ENCODE measurements at regions not wholly inside any gene's neighbourhood (a gene's known extent, or its start where the extent isn't known, plus 50 kb on each side); places are given as distances from the start of the nearest gene placed in this dataset.

DNA sequence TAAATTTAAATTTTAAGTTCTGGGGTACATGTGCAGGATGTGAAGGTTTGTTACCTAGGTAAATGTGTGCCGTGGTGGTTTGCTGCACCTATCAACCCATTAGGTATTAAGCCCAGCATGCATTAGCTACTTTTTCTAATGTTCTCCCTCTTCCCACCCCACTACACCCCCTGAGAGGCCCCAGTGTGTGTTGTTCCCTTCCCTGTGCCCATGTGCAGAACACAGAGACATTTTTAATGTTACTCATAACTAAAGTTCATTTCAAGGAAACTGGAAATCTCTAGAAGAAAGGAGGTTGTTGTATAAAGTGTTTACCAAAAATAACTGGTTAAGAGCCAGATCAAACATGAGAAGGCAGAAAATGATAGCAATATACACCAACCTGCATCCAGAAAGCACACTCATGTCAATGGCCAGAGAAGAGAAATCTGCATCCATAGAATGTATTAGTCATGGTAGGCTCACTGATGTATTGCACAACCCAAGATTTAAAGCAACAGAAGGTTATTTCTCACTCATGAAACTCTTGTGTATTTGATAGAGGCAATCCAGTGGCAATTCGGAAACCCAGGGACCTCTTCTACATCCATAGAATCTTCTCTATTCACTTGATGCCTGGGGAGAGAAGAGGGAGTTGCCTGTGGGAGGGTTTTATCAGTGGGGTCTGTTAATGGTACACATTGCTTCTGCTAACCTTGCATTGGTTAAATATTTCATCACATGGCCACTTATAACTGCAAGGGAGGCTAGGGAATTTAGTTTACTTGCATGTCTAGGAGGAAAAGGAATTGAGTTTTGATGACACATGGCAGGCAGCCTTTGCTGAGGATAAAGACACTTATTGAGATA, 321.9 kb upstream of the RASGRP1 start:
- DNase-seq (ENCODE audit: low spot score) = no peak

- DNase-seq (ENCODE audit: low spot score) = no peak
These were observed 324.1 kb upstream of the RASGRP1 start for GRCh38 chr15:38888701-38889221.

GRCh38 chr15:38890194-38890593, 325.6 kb upstream of the RASGRP1 start:
- no peak for DNase-seq (ENCODE audit: low spot score)

- DNase-seq (ENCODE audit: low spot score) = no peak
These were observed 329.3 kb upstream of the RASGRP1 start for GRCh38 chr15:38893925-38894242.

GRCh38 chr15:38894243-38894948, 329.8 kb upstream of the RASGRP1 start:
- DNase-seq (ENCODE audit: low spot score) = no peak

DNA sequence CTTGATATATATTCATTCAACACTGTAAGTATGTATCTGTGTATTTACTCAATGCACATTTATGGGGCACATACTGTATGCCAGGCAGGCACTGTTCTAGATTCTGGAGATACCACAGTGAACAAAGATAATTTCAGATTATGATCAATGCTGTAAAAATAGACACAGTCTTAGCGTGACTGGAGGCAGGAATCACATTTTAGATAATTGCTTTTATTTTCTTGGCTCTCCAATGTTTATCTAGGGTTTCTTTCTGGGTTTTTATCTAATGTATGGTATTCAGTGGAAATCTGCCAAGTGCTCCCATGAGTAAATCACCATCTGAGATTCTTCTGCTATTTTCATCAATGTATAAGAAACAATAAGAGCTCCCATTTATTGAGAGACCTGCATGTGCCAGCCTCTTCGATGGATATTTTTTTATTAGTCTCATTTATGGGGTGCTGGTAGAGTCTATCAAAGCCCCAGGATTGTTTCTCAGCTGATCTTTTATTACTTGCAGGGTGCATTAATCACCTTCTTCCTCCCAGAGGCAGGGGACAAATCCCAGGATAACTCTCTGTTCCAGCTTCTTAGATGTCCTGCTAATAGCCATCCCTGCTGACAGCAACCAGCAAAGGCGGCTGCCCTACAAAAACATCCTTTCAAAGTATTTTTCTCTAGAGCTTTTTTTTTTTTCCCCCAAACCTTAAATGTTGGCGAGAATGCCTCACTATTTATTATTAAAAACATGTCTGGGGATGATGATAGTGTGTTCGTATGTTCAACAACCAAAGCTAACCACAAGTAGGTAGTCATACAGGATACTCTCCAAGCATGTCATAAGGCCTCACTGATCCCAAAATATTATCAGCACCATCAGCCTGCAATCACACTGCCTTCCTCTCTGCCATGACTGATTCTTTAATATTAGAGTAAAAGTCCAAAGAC, 331.0 kb upstream of the RASGRP1 start:
- no peak for DNase-seq (ENCODE audit: low spot score)

- no peak for DNase-seq (ENCODE audit: low spot score)
These were observed 332.0 kb upstream of the RASGRP1 start for GRCh38 chr15:38896647-38897046.

DNA sequence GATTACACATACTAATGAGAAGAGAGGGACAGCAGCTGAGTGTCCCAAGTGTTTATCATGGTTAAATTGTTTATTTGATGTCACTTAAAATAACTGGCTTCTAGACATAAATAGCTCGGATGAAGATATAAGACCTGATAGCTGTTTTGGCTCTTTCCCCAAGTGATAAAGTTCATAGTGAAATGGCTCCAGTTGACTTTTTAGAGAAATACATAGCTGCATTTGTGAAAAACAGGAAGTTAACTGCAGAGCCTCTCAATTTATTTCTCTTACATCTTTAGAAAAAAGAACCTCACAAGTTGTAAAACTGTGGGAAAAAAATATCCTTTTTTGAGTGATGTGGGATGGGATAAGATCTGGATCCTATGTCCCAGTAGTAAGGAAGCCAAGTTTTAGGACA, 332.9 kb upstream of the RASGRP1 start:
- DNase-seq (ENCODE audit: low spot score) = no peak

DNA sequence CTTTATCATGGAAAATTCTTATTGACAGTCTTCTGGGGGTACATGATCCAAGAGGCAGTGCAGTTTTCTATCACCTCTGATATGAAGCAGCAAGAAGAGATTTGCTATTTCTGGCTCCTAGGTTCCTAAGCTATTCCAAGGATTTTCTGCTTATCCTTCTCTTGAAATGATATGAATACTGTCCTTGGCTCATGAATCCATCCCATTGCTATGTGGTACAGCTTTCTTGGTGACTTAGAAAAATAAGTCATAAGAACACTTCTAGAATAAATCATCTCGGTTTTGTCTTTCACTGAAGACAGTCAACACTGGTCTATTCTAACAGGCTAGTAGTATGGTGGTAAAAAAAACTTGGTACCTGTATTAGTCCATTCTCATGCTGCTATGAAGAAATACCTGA, 333.6 kb upstream of the RASGRP1 start:
- DNase-seq (ENCODE audit: low spot score) = no peak

DNA sequence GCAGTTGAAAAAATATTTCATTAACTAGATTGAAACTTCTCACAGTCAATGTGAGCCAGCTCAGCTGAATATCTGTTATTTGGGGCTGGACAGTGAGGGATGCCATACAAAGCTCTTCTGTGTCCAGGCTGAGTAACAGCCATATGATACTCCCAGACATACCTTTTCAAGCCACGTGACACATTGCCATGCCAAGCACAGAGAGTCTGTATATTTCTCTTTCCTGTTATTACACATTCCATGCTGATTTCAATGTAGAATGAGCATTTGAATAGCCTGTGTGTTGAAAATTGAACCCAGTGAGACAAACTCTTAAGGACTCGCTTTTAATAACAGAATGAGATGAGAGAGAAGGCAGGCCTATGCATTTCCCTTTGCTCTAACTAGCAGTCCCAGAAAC, 334.7 kb upstream of the RASGRP1 start:
- no peak for DNase-seq (ENCODE audit: low spot score)

DNA sequence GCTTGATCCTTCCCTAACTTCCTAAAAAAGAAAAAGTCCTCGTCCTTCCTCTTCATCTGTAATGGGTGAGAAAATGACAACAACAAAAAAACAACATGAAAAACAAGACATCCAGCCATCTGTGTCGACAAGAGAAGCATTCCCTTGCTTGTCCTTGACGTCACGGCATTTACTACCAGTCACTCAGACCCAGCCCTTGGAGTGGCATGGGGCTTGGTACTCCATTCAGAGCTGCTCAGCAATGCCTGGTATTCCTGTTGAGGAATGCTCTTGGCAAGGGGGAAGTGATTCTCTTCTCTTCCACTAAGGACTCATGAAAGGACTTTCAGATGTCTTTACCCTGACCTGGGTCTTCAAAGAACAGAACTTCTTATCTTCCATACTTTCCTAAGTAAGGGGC, 339.7 kb upstream of the RASGRP1 start:
- DNase-seq (ENCODE audit: low spot score) = no peak

DNA sequence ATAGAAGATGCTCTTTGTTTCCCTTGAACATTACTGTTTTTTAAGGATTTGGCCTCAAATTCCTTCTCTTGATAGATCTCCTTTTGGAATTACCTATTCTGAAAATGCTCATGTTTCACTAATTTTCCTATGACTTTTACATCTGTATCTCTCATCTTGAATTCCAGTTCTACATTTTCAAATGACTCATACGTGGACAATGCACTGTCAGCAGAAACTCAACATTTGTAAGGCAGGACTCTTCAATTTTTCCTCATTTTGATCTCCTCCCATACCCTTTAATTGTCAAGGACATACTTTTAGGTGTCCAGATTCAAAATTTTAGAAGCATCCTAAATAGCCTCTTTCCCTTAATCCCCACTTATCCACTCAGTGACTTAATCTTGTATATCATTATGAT, 341.0 kb upstream of the RASGRP1 start:
- DNase-seq (ENCODE audit: low spot score) = no peak

DNA sequence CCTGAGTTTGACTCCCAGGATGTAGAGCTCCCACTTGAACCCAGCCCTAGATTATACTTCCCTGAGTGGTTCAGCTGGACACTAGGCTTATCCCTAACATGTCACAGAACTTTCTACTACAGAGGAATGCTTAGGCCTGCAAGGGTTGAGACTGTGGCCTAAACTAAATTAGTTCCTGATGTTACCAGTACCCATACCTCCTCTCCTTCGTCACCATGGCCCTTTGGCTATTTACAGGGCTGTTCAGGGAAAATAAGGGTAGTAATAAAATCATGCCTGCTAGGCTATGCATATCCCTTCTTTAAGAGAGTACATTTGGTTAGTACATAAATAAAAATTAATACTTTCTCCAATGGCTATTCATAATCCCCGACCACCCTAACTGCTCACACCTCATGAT, 356.4 kb upstream of the RASGRP1 start:
- DNase-seq (ENCODE audit: low spot score) = no peak

DNA sequence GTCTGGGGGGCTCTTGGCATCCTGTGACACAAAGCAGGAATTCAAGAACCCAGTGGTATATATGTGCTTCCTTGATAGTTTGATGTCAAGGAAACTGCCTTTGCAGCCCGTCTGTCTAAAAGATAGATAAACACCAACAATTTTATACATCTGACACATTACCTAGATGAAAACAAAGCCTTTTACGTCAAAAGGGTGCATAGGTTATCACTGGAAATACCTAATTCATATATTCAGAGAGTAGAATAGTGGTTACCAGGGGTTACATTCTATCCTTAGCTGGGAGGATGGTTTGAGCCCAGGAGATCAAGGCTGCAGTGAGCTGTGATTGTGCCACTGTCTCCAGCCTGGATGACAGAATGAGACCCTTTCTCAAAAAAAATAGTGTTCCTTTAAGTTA, 356.9 kb upstream of the RASGRP1 start:
- DNase-seq (ENCODE audit: low spot score) = no peak

GRCh38 chr15:38928431-38928830, 363.8 kb upstream of the RASGRP1 start:
- DNase-seq (ENCODE audit: low spot score) = no peak

- DNase-seq (ENCODE audit: low spot score) = no peak
These were observed 366.4 kb upstream of the RASGRP1 start for GRCh38 chr15:38930851-38931572.

GRCh38 chr15:38941399-38941953, 376.9 kb upstream of the RASGRP1 start:
- no peak for DNase-seq (ENCODE audit: low spot score)

GRCh38 chr15:38944536-38944935, 379.9 kb upstream of the RASGRP1 start:
- DNase-seq (ENCODE audit: low spot score) = no peak

GRCh38 chr15:38945551-38946298, 381.1 kb upstream of the RASGRP1 start:
- no peak for DNase-seq (ENCODE audit: low spot score)

GRCh38 chr15:38954090-38954489, 389.5 kb upstream of the RASGRP1 start:
- no peak for DNase-seq (ENCODE audit: low spot score)

DNA sequence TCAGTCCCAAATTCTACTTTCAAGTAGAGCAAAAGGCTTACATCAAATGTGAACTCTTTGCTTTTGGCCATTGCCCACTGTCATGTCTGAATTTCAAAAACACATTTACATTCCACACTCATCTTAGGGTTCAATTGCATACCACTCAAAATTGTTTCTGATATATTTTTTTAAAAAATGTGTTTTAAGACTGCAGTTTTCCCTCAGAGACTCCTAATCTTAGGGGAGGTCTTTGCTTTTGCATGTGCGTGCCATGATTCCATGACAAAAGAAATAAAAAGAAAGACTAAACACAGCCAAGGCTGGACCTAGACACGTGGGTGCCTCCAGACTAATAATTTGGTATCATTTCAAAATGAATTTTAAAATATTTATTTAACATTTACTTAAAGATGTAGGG, 396.8 kb upstream of the RASGRP1 start:
- no peak for DNase-seq (ENCODE audit: low spot score)
